AML-193 (cell line): ENCODE measurements at regions not wholly inside any gene's neighbourhood (a gene's known extent, or its start where the extent isn't known, plus 50 kb on each side); places are given as distances from the start of the nearest gene placed in this dataset.
"Not testable (repeated sequence)": the region's sequence is repeated elsewhere in the genome, so short reads cannot be mapped to it uniquely, and the experiment has no call there.

ENCODE experiments used
- DNase-seq, 2 experiments: peaks; one replicate each; lab custom pipeline; 2025; lab: John Stamatoyannopoulos, UW

- DNase-seq: no peak
Observed at GRCh38 chr15:87752250-87752951, 504.1 kb downstream of the NTRK3 start.

- DNase-seq: no peak
Observed at GRCh38 chr15:87748483-87748882, 508.1 kb downstream of the NTRK3 start.

- DNase-seq: no peak
Observed at GRCh38 chr15:87747087-87747486, 509.5 kb downstream of the NTRK3 start.

DNA sequence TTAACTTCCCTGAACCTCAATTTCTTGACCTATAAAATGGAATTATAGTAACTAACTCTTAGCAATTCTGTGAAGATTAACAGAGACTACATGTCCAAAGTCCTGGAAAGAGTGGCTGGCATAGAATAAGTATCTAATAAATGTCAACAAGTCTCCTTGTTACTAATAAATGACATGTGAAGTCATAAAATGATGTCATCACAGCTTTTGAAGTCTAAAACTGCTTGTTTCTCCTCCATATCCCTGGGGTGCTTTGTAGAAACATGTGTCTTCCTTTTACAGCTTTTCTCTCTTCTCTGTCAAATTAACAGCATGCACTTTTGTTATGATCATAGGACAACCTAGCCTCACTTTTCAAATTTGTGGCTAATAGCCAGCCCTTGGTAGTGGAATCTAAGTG, 510.2 kb downstream of the NTRK3 start:
- no peak for DNase-seq

DNA sequence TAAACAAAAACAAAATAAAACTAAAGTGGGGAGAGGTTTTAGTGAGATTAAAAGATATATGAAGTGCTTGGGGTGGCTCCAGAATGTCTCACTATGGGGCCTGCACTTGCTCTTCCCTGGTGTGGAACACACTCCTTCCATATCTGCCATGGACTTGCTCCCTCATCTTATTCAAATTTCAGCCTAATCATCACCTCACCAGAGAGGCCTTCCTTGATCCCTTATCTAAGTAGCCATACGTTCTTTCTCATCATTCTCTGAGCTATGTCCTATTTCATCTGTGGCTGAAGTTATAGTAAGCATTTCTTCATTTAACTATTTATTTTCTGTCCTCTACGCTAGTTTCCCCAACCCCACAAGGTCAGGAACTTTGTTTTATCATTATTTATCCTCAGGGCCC, 511.7 kb downstream of the NTRK3 start:
- DNase-seq: no peak

GRCh38 chr15:87743562-87743961, 513.0 kb downstream of the NTRK3 start:
- DNase-seq: no peak

DNA sequence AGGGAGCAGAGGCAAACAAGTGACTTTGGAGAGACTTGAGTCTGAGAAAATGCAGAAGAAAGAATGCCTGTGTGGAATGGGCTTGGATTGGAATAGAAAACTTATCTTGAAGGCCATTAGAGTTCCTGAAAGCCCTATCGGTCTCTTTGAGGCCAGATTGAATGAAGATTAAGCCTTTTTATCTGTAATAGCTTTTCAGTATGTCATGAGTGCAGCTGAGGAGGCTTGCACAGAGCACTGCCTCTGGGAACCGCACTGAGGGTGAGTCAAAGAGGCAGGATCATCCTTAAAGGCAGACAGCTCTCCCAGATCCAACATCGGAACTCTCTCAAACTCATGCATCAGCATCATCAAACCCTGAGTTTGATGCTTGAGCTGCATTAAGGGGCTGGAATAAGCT, 515.2 kb downstream of the NTRK3 start:
- no peak for DNase-seq

- no peak for DNase-seq
Observed at GRCh38 chr15:87740655-87741344, 515.7 kb downstream of the NTRK3 start.

- no peak for DNase-seq
Observed at GRCh38 chr15:87739866-87740265, 516.7 kb downstream of the NTRK3 start.

- no peak for DNase-seq
Observed at GRCh38 chr15:87739081-87739480, 517.5 kb downstream of the NTRK3 start.

DNA sequence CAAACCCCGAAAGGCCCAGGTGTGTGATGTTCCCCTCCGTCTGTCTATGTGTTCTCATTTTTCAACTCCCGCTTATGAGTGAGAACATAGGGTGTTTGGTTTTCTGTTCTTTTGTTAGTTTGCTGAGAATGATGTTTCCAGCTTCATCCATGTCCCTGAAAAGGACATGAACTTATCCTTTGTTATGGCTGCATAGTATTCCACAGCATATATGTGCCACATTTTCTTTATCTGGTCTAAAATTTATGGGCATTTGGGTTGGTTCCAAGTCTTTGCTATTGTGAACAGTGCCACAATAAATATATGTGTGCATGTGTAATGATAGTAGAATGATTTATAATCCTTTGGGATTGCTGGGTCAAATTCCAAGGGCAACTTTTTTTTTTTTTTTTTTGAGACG, 519.1 kb downstream of the NTRK3 start:
- not testable (repeated sequence) for DNase-seq

- DNase-seq: no peak
Observed at GRCh38 chr15:87736891-87737389, 519.6 kb downstream of the NTRK3 start.

- no peak for DNase-seq
Observed at GRCh38 chr15:87736401-87736800, 520.1 kb downstream of the NTRK3 start.

DNA sequence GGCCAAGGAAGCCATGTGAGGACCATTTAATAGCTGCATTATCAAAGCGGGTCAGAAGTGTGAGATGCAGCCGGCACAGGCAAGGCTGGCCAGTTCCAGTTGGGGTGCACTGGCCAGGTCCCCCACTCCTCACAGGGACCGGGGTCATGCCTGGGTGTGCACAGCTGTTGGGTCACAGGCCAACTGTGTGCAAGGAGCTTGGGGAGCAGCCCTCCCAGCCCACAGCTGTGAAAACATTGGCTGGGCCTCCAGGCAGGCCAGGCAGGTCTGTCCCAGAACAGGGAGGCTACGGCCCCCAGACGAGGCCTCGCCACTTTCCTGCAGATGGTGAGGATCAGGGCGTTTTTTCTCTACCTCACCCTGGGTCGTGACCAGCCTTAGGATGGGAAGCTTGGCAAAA, 521.0 kb downstream of the NTRK3 start:
- DNase-seq: no peak

DNA sequence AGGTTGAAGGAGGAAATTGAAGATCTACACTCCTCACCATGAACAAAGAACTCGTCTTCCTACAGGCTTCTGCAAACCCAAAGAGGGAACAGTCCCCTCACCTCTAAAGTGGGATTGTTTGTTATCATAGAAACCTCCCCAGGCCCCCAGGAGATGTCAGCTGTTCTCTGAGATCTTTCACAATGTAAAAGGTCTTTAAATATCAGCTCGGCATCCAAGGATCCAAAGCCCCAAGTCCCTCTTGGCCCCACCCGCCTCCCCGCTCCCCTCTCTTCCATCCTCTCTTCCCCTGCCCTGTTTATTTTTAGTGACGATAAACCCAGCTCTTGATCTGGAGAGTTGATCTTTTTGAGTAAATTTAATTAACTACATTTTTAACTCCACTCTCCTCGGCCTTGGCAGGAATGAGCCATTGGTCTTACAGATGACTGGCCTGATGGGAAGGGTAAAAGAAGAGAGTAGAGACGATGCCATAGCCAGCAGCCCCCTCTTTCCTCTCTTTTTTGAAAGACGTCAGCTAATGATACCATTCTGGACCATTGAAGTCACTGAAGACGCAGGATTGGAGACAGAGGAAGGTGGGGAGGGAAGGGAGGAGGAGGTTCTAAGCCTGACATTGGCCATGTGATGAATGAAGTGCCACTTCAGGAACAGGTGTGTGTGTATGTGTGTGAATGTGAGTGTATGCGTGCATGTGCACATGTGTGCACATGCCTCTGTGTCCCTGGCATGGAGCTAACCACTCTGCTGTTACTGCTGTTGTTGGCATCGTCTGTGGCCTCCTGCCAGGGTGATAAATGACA, 521.8 kb downstream of the NTRK3 start:
- DNase-seq: no peak

DNA sequence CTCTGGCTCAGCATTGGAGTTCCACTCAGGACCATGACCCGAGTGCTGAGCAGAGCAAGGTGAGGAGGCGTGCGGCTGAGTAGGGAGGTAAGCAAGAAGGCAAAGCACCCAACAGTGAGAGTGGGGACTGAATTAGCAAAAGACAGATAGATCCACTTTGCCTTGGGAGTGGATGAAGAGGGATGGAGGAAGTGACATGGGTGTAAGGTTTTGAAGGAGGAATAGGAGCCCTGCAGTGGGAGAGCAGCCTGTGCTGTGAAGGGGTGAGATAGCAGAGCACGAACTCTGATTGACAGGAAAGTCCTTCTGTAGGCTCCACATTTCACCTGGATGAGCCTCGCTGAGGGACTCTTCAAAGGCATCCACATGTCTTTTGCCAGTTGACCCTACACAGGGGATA, 522.6 kb downstream of the NTRK3 start:
- no peak for DNase-seq

DNA sequence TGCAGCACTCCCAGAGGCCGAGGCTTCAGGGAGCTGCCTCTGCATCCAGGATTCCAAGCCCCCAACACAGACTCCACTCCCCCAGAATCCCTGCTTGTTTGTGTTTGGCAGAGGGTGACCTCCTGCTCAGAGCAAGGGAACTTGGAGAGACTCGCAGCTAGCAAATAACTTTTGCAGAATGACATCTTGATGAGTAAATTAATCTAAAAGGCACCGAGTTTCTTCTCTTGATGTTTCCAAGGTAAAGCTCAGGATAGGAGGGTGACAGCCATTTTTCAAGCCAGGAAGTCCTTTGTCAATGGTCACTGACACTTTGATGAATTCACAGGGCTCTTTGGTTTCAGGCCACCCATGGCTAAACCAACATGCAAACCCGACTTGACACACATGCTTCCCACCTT, 523.0 kb downstream of the NTRK3 start:
- no peak for DNase-seq

DNA sequence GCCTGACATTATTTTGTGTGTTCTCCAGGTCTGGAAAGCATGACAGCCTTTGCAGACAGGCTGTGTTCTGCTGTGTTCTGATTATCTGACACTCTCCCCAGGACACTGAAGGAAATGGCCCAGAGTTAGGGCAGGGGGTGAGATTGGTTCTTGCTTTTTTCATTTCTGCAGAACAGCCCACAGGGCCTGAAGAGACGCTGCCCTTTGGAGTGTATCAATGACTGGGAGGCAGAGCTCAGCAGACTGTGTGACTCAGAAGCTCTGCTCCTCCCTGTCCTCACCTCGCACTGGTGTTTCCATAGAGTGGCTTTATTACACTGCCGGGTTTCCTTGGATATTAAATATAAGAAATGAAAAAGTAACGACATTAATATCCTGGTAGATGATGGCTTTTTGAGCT, 523.6 kb downstream of the NTRK3 start:
- no peak for DNase-seq

GRCh38 chr15:87731630-87732029, 524.9 kb downstream of the NTRK3 start:
- DNase-seq: no peak

DNA sequence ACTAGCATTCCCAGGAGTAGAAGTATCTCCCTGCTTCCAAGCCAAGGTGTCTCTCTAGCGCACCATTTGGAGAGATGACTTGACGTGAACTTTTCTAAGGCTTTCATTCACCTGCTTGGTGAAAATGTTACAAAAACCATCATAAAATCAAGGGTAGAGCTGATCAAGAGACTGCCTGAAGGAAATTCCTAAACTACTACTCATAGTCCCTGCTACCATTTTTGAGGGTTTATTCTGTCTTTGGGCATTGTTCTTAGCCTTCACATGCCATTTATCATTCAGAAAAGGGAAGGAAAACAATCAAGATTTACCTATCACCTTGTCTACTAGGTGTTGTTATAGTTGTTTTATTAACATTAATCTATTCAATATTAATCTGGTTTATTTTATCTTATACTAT, 525.8 kb downstream of the NTRK3 start:
- DNase-seq: no peak

DNA sequence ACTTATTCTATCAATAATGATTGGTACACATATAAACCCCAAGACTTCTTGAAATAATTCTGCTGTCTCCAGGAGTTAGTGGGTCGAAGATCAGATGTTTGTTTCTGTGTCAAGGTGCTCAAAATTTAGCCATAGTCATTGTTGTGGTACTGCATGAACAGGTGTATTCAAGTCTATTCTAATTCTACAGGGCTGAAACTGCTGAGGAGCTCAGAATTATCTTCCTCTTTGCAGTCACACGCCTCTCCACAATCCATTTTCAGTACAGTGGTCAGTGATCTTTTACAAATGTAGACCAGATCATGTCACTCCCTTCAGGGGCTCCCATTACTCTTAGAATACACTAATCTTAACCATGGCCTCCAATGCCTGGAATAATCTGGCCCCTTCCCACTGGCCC, 527.5 kb downstream of the NTRK3 start:
- DNase-seq: no peak

- DNase-seq: no peak
Observed at GRCh38 chr15:87727073-87727472, 529.5 kb downstream of the NTRK3 start.

GRCh38 chr15:87724330-87724729, 532.2 kb downstream of the NTRK3 start:
- no peak for DNase-seq
